Neural cell (in vitro differentiated cells): ENCODE measurements at regions not wholly inside any gene's neighbourhood (a gene's known extent, or its start where the extent isn't known, plus 50 kb on each side); places are given as distances from the start of the nearest gene placed in this dataset.

ENCODE experiments used
- H2AFZ ChIP-seq: fragments of 200-600, 300-800 bp; sonication (generic), shearing (Covaris generic); 2 replicates; pipeline ENCODE4 v1.6.0; 2014; ENCODE audit warnings: low read depth, mild to moderate bottlenecking, antibody characterized with exemption, low read length, moderate library complexity
- H3F3A ChIP-seq: fragments of 200-600 bp; shearing (Covaris generic); 2 replicates; pipeline ENCODE4 v1.6.1; 2016; ENCODE audit warnings: mild to moderate bottlenecking, moderate library complexity, mixed read lengths, antibody characterized with exemption, low read length; ENCODE audit not compliant: insufficient read depth, poor library complexity, severe bottlenecking
- H3K27ac ChIP-seq: fragments of 200-600, 300-800 bp; sonication (generic), shearing (Covaris generic); 2 replicates; pipeline ENCODE4 v1.5.1; 2014; ENCODE audit warnings: mild to moderate bottlenecking, low read length, moderate library complexity
- H3K27me3 ChIP-seq: fragments of 300-800, 200-600 bp; sonication (generic), shearing (Covaris generic); 2 replicates; pipeline ENCODE4 v1.6.0; 2014; ENCODE audit warnings: mild to moderate bottlenecking, low read depth, low read length, moderate library complexity; ENCODE audit not compliant: insufficient read depth
- H3K36me3 ChIP-seq: fragments of 300-800, 200-600 bp; sonication (generic), shearing (Covaris generic); 2 replicates; pipeline ENCODE4 v1.5.1; 2014; ENCODE audit warnings: mild to moderate bottlenecking, antibody characterized with exemption, low read length, moderate library complexity; ENCODE audit not compliant: insufficient read depth
- H3K4me2 ChIP-seq: fragments of 300-800, 200-600 bp; sonication (generic), shearing (Covaris generic); 2 replicates; pipeline ENCODE4 v1.6.0; 2014; ENCODE audit warnings: mild to moderate bottlenecking, low read length
- H3K4me3 ChIP-seq: fragments of 300-800, 200-600 bp; sonication (generic), shearing (Covaris generic); 2 replicates; pipeline ENCODE4 v1.5.1; 2014; ENCODE audit warnings: mild to moderate bottlenecking, low read length, moderate library complexity
- H3K79me2 ChIP-seq: fragments of 200-600 bp; shearing (Covaris generic); replicated peaks from 2 replicates; pipeline ENCODE4 v1.6.0; 2014; ENCODE audit warnings: mild to moderate bottlenecking, low read length, moderate library complexity; ENCODE audit not compliant: insufficient read depth
- H3K9ac ChIP-seq: fragments of 300-800, 200-600 bp; sonication (generic), shearing (Covaris generic); 2 replicates; pipeline ENCODE4 v1.6.1; 2016; ENCODE audit warnings: mild to moderate bottlenecking, low read length, mixed read lengths
- H3K9me2 ChIP-seq: fragments of 200-600 bp; shearing (Covaris generic); 2 replicates; pipeline ENCODE4 v1.6.1; 2016; ENCODE audit warnings: mild to moderate bottlenecking, low read length, mixed read lengths; ENCODE audit not compliant: insufficient read depth
- H3K9me3 ChIP-seq: fragments of 200-600, 300-800 bp; sonication (generic), shearing (Covaris generic); 2 replicates; pipeline ENCODE4 v1.6.1; 2016; ENCODE audit warnings: mild to moderate bottlenecking, mixed run types, low read length, moderate library complexity, mixed read lengths
- H4K20me1 ChIP-seq: fragments of 200-600 bp; shearing (Covaris generic); 2 replicates; pipeline ENCODE4 v1.6.1; 2016; ENCODE audit warnings: mild to moderate bottlenecking, mixed run types; ENCODE audit not compliant: insufficient read depth
- CTCF ChIP-seq: fragments of 450-650 bp; IDR thresholded peaks from 2 replicates; pipeline ENCODE4 v1.5.1; 2014; ENCODE audit warnings: antibody characterized with exemption, mild to moderate bottlenecking, moderate library complexity; ENCODE audit not compliant: poor library complexity, severe bottlenecking
- EP300 ChIP-seq: fragments of 450-650 bp; conservative IDR thresholded peaks from 2 replicates; pipeline ENCODE4 v1.6.1; 2014; ENCODE audit warnings: antibody characterized with exemption, mild to moderate bottlenecking, moderate library complexity; ENCODE audit not compliant: poor library complexity, severe bottlenecking
- EZH2 ChIP-seq: fragments of 200-600, 300-800 bp; shearing (Covaris generic), sonication (generic); IDR thresholded peaks from 2 replicates; pipeline ENCODE4 v1.6.1; 2014; ENCODE audit warnings: antibody characterized with exemption, low read length, borderline replicate concordance, mild to moderate bottlenecking; ENCODE audit not compliant: insufficient read depth, poor library complexity, severe bottlenecking
- MXI1 ChIP-seq: fragments of 450-650 bp; conservative IDR thresholded peaks from 2 replicates; pipeline ENCODE4 v1.6.1; 2014; ENCODE audit warnings: antibody characterized with exemption, mild to moderate bottlenecking; ENCODE audit not compliant: poor library complexity, severe bottlenecking
- POLR2AphosphoS5 ChIP-seq: IDR thresholded peaks from 2 replicates; pipeline ENCODE4 v1.6.1; 2012
- RAD21 ChIP-seq: fragments of 450-650 bp; conservative IDR thresholded peaks from 2 replicates; pipeline ENCODE4 v1.6.1; 2014; ENCODE audit warnings: antibody characterized with exemption, mild to moderate bottlenecking, moderate library complexity
- REST ChIP-seq: IDR thresholded peaks from 2 replicates; pipeline ENCODE4 v1.6.1; 2012; ENCODE audit warnings: borderline replicate concordance
- SMC3 ChIP-seq: fragments of 450-650 bp; conservative IDR thresholded peaks from 2 replicates; pipeline ENCODE4 v1.6.1; 2014; ENCODE audit warnings: antibody characterized with exemption, mild to moderate bottlenecking, moderate library complexity; ENCODE audit not compliant: poor library complexity
- TAF1 ChIP-seq: IDR thresholded peaks from 2 replicates; pipeline ENCODE4 v1.6.1; 2012; ENCODE audit warnings: low read depth

GRCh38 chr21:39118061-39118460 is 65.2 kb downstream of the PSMG1 start:
- H3K9ac ChIP-seq: no peak overlapping the region
- no peak overlapping the region for H3K27ac ChIP-seq
- no peaks in the 10 kb centered on the region for H3F3A ChIP-seq
- no peaks in the 10 kb centered on the region for H4K20me1 ChIP-seq
- H3K27me3 ChIP-seq: no peaks in the 10 kb centered on the region
- no peaks in the 10 kb centered on the region for H3K79me2 ChIP-seq
- H3K4me2 ChIP-seq: no peak overlapping the region
- no peak overlapping the region for H2AFZ ChIP-seq
- H3K4me3 ChIP-seq: no peak overlapping the region
- no peaks in the 10 kb centered on the region for H3K9me2 ChIP-seq
- TF ChIP-seq MXI1 (no peak), CTCF (no peak), REST (no peak), EP300 (no peak), TAF1 (no peak), RAD21 (no peak), SMC3 (no peak), EZH2 (no peak), POLR2AphosphoS5 (no peak)
- peaks cover 8% of the 10 kb centered on the region for H3K9me3 ChIP-seq
- H3K36me3 ChIP-seq: no peaks in the 10 kb centered on the region

- Histone ChIP-seq H2AFZ (no peak overlapping the region), H3F3A (no peaks in the 10 kb centered on the region), H3K27ac (no peak overlapping the region), H3K9me3 (peaks cover 4% of the 10 kb centered on the region), H3K9ac (no peak overlapping the region), H3K9me2 (no peaks in the 10 kb centered on the region), H3K4me2 (no peak overlapping the region), H4K20me1 (no peaks in the 10 kb centered on the region), H3K79me2 (no peaks in the 10 kb centered on the region), H3K36me3 (no peaks in the 10 kb centered on the region), H3K27me3 (no peaks in the 10 kb centered on the region), H3K4me3 (no peak overlapping the region)
- TF ChIP-seq SMC3: no peak
- TF ChIP-seq RAD21: no peak
- TF ChIP-seq POLR2AphosphoS5: no peak
- TF ChIP-seq EP300: no peak
- no peak for TF ChIP-seq TAF1
- TF ChIP-seq MXI1: no peak
- no peak for TF ChIP-seq CTCF
- TF ChIP-seq REST: no peak
- TF ChIP-seq EZH2: no peak
Measured at GRCh38 chr21:39117440-39117970, 65.7 kb downstream of the PSMG1 start.
